C4-2B (cell line): ENCODE measurements at regions not wholly inside any gene's neighbourhood (a gene's known extent, or its start where the extent isn't known, plus 50 kb on each side); places are given as distances from the start of the nearest gene placed in this dataset.

Experiments used
- H3K27ac ChIP-seq: fragments of 450-650 bp; 2 replicates; pipeline ENCODE4 v1.5.1; 2017
- ZFX ChIP-seq: fragments of 450-650 bp; IDR thresholded peaks from 2 replicates; pipeline ENCODE4 v1.6.1; 2017
- TF ChIP-seq, protein P1 (sequence below): fragments of 450-650 bp; conservative IDR thresholded peaks from 2 replicates; pipeline ENCODE4 v1.5.1; 2017; ENCODE audit warnings: mild to moderate bottlenecking

DNA sequence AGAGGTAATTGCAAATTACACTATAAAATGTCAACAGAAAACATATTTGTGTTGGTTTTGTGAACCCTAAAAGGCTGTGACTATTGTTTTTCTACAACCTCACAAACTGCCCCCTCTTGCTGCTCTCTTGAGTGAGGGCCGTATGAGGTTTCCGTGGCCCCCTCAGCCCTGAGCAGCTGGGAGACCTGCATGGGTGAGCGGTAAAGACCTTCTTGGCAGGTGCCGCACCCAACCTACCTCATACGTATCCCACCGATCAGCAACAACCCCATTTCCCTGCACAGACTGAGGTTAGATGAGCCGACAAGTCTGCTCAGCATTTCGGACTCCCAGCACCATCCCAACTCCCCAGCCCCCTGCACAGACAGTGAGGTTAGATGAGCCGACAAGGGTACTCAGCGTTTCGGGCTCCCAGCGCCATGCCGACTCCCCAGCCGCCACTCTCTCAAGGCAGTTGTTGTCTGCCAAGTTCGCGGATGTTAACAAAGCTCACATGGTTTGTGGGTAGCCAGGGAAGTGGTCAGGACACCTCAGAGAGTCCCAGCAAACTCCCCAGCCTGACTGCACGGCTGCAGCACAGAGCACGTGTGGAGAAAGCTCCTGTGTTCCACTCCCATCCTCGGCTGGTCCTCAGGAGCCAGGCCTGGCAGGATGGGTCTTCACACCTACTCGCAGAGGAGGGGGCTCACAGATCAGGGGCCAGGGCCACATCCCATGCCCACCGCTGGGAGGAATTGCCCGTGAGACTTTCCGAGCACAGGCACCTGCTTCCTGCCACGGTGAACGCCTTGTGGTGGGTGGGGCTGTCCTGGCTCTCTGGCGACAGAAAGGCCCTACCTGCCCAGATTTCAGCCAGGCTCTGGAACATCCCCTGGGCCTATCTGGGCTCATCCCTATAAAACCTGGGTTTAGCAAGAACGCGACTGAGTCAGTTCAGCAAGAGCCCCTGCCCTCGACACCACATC is 502.9 kb downstream of the BRD1 start:
- no peak overlapping the region for H3K27ac ChIP-seq
- TF ChIP-seq ZFX: no peak

DNA sequence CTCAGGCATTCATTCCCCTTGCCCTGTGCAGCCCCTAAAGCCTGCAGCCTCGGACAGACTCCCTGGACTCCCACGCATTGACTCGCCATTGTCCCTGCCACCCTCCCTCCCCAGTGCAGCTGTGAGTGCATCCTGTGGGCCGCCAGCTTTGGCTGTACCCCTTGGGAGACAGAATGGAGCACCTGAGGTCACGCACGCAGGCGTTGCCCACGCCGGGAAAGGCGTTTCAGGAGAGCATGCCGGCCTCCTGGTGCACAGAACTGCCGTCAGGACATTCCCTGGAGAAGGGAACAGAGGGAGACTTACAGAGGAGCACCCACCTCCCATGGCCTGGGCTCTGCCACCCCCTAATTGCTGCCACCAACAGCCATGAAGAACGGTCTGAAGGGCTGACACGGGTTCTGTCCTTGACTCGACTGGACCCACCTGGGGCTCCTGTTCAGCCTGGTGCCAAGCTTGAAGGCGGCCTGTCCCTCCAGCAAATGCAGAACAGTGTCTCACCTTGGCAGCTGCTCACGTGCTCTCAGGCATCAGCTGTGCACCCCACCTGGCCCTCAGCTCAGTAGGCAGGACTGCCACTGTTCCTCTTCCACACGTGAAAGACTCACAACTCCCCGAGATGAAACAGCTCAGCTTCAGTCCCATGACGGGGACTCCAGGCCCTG is 503.8 kb downstream of the BRD1 start:
- TF ChIP-seq, protein P1, sequence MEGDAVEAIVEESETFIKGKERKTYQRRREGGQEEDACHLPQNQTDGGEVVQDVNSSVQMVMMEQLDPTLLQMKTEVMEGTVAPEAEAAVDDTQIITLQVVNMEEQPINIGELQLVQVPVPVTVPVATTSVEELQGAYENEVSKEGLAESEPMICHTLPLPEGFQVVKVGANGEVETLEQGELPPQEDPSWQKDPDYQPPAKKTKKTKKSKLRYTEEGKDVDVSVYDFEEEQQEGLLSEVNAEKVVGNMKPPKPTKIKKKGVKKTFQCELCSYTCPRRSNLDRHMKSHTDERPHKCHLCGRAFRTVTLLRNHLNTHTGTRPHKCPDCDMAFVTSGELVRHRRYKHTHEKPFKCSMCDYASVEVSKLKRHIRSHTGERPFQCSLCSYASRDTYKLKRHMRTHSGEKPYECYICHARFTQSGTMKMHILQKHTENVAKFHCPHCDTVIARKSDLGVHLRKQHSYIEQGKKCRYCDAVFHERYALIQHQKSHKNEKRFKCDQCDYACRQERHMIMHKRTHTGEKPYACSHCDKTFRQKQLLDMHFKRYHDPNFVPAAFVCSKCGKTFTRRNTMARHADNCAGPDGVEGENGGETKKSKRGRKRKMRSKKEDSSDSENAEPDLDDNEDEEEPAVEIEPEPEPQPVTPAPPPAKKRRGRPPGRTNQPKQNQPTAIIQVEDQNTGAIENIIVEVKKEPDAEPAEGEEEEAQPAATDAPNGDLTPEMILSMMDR: no peak
- no peak for TF ChIP-seq ZFX
- H3K27ac ChIP-seq: no peak overlapping the region

DNA sequence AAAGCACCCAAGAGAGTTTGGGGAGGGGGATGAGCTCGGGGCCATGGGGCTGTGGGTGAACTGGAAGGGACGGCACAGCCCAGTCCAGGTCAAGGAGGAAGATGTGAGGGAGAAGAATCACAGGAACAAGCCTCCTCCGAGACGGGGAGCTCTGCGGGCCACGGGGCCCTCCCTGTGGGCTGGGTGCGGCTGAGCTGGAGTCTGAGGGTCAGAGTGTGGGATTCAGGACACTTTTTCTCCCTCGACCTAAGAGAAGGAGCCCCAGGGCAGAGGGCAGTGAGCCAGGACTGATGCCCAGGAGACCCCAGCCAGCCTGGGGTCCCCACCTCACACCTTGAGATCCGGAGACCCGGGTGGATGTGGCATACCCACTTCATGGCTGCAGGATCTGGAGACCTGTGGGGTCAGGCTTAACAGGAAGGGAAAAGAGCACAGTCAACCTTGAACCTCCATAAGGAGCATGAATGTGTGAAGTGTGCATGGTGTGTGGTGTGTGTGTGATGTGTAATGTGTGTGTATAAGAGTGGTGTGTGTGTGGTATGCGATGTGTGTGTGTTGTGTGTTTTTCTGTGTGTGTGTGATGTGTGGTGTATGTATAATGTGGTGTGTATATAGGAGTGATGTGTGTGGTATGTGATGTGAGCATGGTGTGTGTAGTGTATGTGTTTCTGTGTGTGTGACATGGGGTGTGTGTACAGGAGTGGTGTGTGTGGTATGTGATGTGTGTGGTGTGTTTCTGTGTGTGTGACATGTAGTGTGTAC is 504.6 kb downstream of the BRD1 start:
- TF ChIP-seq, protein P1: no peak
- TF ChIP-seq ZFX: no peak
- H3K27ac ChIP-seq: no peak overlapping the region

DNA sequence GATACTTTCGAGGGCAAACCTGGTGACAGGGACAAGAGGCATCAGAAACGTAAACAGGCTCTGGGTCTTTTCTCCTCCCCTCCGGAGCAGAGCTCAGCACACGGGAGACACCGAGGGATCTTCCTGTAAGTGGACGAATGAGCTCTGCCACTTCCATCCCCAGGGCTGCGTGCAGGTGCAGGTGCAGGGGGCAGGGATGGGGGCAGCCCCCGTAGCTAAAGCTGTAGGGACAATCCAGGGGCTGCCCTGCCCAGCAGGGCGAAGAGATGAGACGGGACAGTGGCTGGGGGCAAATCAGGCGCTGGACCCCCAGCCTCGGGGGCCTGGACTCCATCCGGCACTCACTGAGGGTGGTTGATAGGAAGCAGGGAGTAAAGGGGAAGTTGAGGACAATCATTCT is 505.4 kb downstream of the BRD1 start:
- no peak for TF ChIP-seq ZFX

DNA sequence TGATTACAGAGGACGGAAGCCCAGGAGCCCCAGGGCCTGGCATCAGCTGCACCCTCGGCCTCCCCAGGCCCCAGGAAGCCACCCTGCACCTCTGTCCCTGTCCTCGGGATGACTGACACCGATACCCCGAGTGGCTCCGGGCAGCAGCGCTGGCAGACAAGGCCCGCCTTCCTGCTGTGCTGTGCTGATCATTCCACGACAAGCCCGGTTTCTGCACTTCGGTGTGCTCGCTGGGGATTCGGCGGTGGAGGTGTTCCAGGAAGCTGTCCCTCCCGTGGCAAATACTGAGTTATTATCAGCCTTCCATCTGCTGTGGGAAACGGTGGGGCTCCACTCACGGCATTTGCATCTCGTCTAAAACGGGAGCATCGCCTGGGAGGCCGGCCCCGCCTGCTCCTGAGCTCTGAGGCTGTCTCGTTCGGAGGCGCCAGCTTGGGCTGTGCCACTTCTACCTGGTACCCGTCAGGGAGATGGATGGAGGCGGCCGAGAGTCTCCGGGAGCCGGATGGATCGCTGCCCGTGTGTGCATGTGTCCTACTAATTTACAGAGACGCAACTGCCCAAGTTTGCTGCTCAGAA is 506.1 kb downstream of the BRD1 start:
- no peak overlapping the region for H3K27ac ChIP-seq
- TF ChIP-seq ZFX: no peak
- TF ChIP-seq, protein P1: no peak

More for the DNA sequence above, 505.4 kb downstream of the BRD1 start:
- H3K27ac ChIP-seq: no peak overlapping the region

DNA sequence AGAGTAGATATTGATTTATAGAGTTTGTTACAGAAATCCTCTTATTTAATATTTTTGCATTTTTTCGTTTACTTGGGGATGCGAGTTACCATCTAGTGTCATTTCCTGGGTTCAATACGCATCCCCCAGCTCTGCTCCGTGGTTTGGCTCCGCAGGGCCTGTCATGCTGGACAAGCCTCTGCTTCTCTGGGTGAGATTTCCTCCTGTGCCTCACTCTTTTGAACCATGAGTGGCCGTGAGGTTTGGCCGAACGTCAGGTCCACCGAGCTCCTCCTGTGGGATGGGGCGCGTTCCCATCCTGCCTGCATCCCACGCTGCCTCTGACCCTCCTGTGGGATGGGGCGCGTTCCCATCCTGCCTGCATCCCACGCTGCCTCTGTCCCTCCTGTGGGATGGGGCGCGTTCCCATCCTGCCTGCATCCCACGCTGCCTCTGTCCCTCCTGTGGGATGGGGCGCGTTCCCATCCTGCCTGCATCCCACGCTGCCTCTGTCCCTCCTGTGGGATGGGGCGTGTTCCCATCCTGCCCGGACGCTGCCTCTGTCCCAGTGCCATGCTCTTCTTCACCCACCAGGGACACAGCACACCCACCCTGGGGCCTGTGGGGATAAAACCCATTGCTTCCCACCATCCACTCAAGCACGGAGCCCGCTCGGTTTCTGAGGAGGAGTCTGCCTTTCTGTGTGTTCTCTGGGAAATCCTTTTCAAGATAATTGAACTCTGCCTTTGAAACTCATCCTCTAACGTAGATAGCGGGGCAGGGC is 506.8 kb downstream of the BRD1 start:
- TF ChIP-seq, protein P1: no peak
- TF ChIP-seq ZFX: no peak
- no peak overlapping the region for H3K27ac ChIP-seq

DNA sequence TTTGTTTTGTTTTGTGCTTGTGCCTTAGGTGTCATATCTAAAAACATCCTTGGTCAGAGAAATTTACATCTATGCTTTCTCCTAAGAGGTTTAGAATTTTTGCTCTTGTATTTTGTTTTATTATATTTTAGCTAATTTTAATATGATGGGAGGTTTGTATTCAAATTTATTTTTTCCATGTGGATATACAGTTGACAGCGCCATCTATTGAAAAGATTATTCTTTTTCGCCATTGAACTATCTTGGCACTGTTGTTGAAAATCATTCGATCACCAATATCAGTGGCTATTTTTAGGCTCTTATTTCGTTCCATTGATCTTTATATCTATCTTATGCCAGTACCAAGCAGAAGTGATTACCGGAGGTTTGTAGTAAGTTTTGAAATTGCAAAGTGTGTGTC is 510.3 kb downstream of the BRD1 start:
- no peak overlapping the region for H3K27ac ChIP-seq
- no peak for TF ChIP-seq ZFX
- TF ChIP-seq, protein P1: peak; percentile 53
